Prostate gland (tissue), 2 donors: ENCODE measurements at regions not wholly inside any gene's neighbourhood (a gene's known extent, or its start where the extent isn't known, plus 50 kb on each side); places are given as distances from the start of the nearest gene placed in this dataset.

ENCODE experiments used
- CTCF ChIP-seq, 4 experiments: fragments of 200-600 bp in 2 of 4; fragments of 450-650 bp in 2 of 4; sonication (generic) in 2 of 4; IDR thresholded peaks; 1 replicate in 3 of 4; 2 replicates in 1 of 4; pipeline ENCODE4 v1.5.1; 2016 to 2019; ENCODE audit warnings: antibody characterized with exemption in 4 of 4, mild to moderate bottlenecking in 2 of 4, moderate library complexity in 2 of 4
- POLR2A ChIP-seq: fragments of 450-650 bp; IDR thresholded peaks from one replicate; pipeline ENCODE4 v1.6.1; 2016; ENCODE audit warnings: antibody characterized with exemption, mild to moderate bottlenecking
- POLR2AphosphoS5 ChIP-seq: sonication (generic); formaldehyde crosslinking; IDR thresholded peaks from one replicate; pipeline ENCODE4 v1.6.1; 2017; ENCODE audit warnings: antibody characterized with exemption

- TF ChIP-seq CTCF (IDR thresholded peaks at IDR 0.05) (no peak), POLR2A (no peak), POLR2AphosphoS5 (no peak)
Measured at GRCh38 chr7:131057794-131058070, 269.9 kb upstream of the MKLN1 start.
